ENCODE measurements at regions not wholly inside any gene's neighbourhood (a gene's known extent, or its start where the extent isn't known, plus 50 kb on each side); places are given as distances from the start of the nearest gene placed in this dataset.

GRCh38 chr3:194007592-194008337 is 128.2 kb upstream of the HES1 start:
- H3K9ac ChIP-seq (ENCODE audit: low read depth in 1 of 3, low read length in 3 of 3): no peak overlapping the region
- H3K27ac ChIP-seq (ENCODE audit: low read depth, low read length): no peak overlapping the region
- no peaks in the 10 kb centered on the region for H3K27me3 ChIP-seq (ENCODE audit: control insufficient read depth in 3 of 3, insufficient read depth in 3 of 3, low read length in 3 of 3)
- H3K36me3 ChIP-seq (ENCODE audit: control insufficient read depth in 3 of 3, insufficient read depth in 3 of 3, low read length in 3 of 3): no peaks in the 10 kb centered on the region
- no peak overlapping the region for H3K4me3 ChIP-seq (ENCODE audit: low read length in 3 of 3)
- peaks cover 20 to 27% (median 23%) of the 10 kb centered on the region in 3 donors for H3K4me1 ChIP-seq (ENCODE audit: control insufficient read depth in 3 of 3, insufficient read depth in 3 of 3, low read length in 3 of 3)
- no peaks in the 10 kb centered on the region for H3K9me3 ChIP-seq (ENCODE audit: control insufficient read depth in 3 of 3, low read length in 3 of 3)

GRCh38 chr3:194009019-194009418 is 126.9 kb upstream of the HES1 start:
- Histone ChIP-seq H3K9ac (ENCODE audit: low read depth in 1 of 3, low read length in 3 of 3) (no peak overlapping the region), H3K9me3 (ENCODE audit: control insufficient read depth in 3 of 3, low read length in 3 of 3) (no peaks in the 10 kb centered on the region), H3K4me3 (ENCODE audit: low read length in 3 of 3) (no peak overlapping the region), H3K4me1 (ENCODE audit: control insufficient read depth in 3 of 3, insufficient read depth in 3 of 3, low read length in 3 of 3) (peaks cover 11 to 17% (median 15%) of the 10 kb centered on the region in 3 donors), H3K36me3 (ENCODE audit: control insufficient read depth in 3 of 3, insufficient read depth in 3 of 3, low read length in 3 of 3) (no peaks in the 10 kb centered on the region), H3K27me3 (ENCODE audit: control insufficient read depth in 3 of 3, insufficient read depth in 3 of 3, low read length in 3 of 3) (no peaks in the 10 kb centered on the region), H3K27ac (ENCODE audit: low read depth, low read length) (no peak overlapping the region)

DNA sequence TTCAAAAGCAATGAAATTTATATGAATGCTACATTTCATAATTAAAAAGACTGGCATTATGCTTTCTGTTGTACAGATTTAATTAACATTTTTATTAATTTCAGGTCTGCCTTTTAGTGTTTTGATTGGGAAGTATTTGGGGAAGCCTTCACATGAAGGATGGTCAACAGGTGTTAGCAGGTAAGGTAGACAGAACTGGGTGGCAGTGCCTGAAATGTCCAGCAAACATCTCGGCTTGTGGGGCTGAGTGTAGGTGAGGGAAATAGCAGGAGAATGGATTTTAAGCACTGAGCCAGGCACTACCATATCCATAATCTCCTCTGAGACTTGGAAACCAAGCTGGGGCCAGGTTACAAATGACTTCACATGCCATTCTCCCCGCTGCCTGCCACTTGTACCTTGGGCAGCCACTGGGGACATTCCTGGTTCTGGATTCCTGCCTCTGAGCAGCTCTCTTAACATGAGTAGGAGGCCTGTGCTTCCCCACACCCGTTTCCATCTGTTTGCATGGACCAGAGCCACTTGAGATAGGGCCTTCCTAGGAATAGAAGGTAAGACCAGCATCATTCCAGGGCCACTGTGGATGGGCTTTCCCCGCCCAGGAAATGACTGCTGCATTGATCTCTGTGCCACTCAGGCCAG is 125.9 kb upstream of the HES1 start:
- no peaks in the 10 kb centered on the region for H3K36me3 ChIP-seq (ENCODE audit: control insufficient read depth in 3 of 3, insufficient read depth in 3 of 3, low read length in 3 of 3)
- no peaks in the 10 kb centered on the region for H3K27me3 ChIP-seq (ENCODE audit: control insufficient read depth in 3 of 3, insufficient read depth in 3 of 3, low read length in 3 of 3)
- no peak overlapping the region for H3K9ac ChIP-seq (ENCODE audit: low read depth in 1 of 3, low read length in 3 of 3)
- H3K4me3 ChIP-seq (ENCODE audit: low read length in 3 of 3): no peak overlapping the region
- H3K27ac ChIP-seq (ENCODE audit: low read depth, low read length): no peak overlapping the region
- H3K9me3 ChIP-seq (ENCODE audit: control insufficient read depth in 3 of 3, low read length in 3 of 3): no peaks in the 10 kb centered on the region
- peaks cover 4 to 12% (median 7%) of the 10 kb centered on the region in 3 donors for H3K4me1 ChIP-seq (ENCODE audit: control insufficient read depth in 3 of 3, insufficient read depth in 3 of 3, low read length in 3 of 3)

GRCh38 chr3:194011807-194012206 is 124.1 kb upstream of the HES1 start:
- no peak overlapping the region for H3K27ac ChIP-seq (ENCODE audit: low read depth, low read length)
- no peak overlapping the region for H3K4me3 ChIP-seq (ENCODE audit: low read length in 3 of 3)
- H3K27me3 ChIP-seq (ENCODE audit: control insufficient read depth in 3 of 3, insufficient read depth in 3 of 3, low read length in 3 of 3): no peaks in the 10 kb centered on the region
- H3K4me1 ChIP-seq (ENCODE audit: control insufficient read depth in 3 of 3, insufficient read depth in 3 of 3, low read length in 3 of 3): peaks cover 4 to 12% (median 7%) of the 10 kb centered on the region in 3 donors
- no peaks in the 10 kb centered on the region for H3K9me3 ChIP-seq (ENCODE audit: control insufficient read depth in 3 of 3, low read length in 3 of 3)
- H3K36me3 ChIP-seq (ENCODE audit: control insufficient read depth in 3 of 3, insufficient read depth in 3 of 3, low read length in 3 of 3): no peaks in the 10 kb centered on the region
- no peak overlapping the region for H3K9ac ChIP-seq (ENCODE audit: low read depth in 1 of 3, low read length in 3 of 3)

GRCh38 chr3:194013928-194014327 is 122.0 kb upstream of the HES1 start:
- no peak overlapping the region for H3K9ac ChIP-seq (ENCODE audit: low read depth in 1 of 3, low read length in 3 of 3)
- H3K4me1 ChIP-seq (ENCODE audit: control insufficient read depth in 3 of 3, insufficient read depth in 3 of 3, low read length in 3 of 3): peaks cover 4 to 12% (median 7%) of the 10 kb centered on the region in 3 donors
- no peaks in the 10 kb centered on the region for H3K36me3 ChIP-seq (ENCODE audit: control insufficient read depth in 3 of 3, insufficient read depth in 3 of 3, low read length in 3 of 3)
- no peaks in the 10 kb centered on the region for H3K27me3 ChIP-seq (ENCODE audit: control insufficient read depth in 3 of 3, insufficient read depth in 3 of 3, low read length in 3 of 3)
- no peaks in the 10 kb centered on the region for H3K9me3 ChIP-seq (ENCODE audit: control insufficient read depth in 3 of 3, low read length in 3 of 3)
- H3K27ac ChIP-seq (ENCODE audit: low read depth, low read length): no peak overlapping the region
- no peak overlapping the region for H3K4me3 ChIP-seq (ENCODE audit: low read length in 3 of 3)

GRCh38 chr3:194014756-194015155 is 121.2 kb upstream of the HES1 start:
- Histone ChIP-seq H3K4me1 (ENCODE audit: control insufficient read depth in 3 of 3, insufficient read depth in 3 of 3, low read length in 3 of 3) (peaks cover 4 to 9% (median 7%) of the 10 kb centered on the region in 3 donors), H3K4me3 (ENCODE audit: low read length in 3 of 3) (no peak overlapping the region), H3K9me3 (ENCODE audit: control insufficient read depth in 3 of 3, low read length in 3 of 3) (no peaks in the 10 kb centered on the region), H3K27ac (ENCODE audit: low read depth, low read length) (no peak overlapping the region), H3K9ac (ENCODE audit: low read depth in 1 of 3, low read length in 3 of 3) (no peak overlapping the region), H3K27me3 (ENCODE audit: control insufficient read depth in 3 of 3, insufficient read depth in 3 of 3, low read length in 3 of 3) (no peaks in the 10 kb centered on the region), H3K36me3 (ENCODE audit: control insufficient read depth in 3 of 3, insufficient read depth in 3 of 3, low read length in 3 of 3) (no peaks in the 10 kb centered on the region)

GRCh38 chr3:194019398-194020165 is 116.4 kb upstream of the HES1 start:
- peaks cover 0 to 3% (median 0%) of the 10 kb centered on the region in 3 donors for H3K4me1 ChIP-seq (ENCODE audit: control insufficient read depth in 3 of 3, insufficient read depth in 3 of 3, low read length in 3 of 3)
- no peaks in the 10 kb centered on the region for H3K36me3 ChIP-seq (ENCODE audit: control insufficient read depth in 3 of 3, insufficient read depth in 3 of 3, low read length in 3 of 3)
- no peaks in the 10 kb centered on the region for H3K27me3 ChIP-seq (ENCODE audit: control insufficient read depth in 3 of 3, insufficient read depth in 3 of 3, low read length in 3 of 3)

DNA sequence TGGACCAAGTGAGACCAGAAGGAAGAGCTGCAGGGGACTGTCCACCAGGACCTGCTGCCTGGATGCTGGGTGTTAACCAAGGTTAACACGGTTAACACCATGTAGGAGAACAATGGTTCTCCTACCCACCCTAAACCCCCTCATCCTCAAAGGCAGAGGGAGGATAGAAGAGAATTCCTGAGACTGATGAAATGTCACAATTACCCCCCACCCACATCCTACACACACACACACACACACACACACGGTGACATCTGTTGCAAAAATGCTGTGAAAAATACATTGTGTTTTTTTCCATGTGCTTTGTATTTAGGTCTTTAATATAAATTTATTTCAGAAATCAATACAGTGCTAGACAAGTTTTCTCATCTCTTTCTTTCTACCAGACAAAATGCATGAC is 113.9 kb upstream of the HES1 start:
- Histone ChIP-seq H3K9ac (ENCODE audit: low read depth in 1 of 3, low read length in 3 of 3) (no peak overlapping the region), H3K4me1 (ENCODE audit: control insufficient read depth in 3 of 3, insufficient read depth in 3 of 3, low read length in 3 of 3) (no peaks in the 10 kb centered on the region), H3K27me3 (ENCODE audit: control insufficient read depth in 3 of 3, insufficient read depth in 3 of 3, low read length in 3 of 3) (peaks cover 0 to 2% (median 0%) of the 10 kb centered on the region in 3 donors), H3K27ac (ENCODE audit: low read depth, low read length) (no peak overlapping the region), H3K4me3 (ENCODE audit: low read length in 3 of 3) (no peak overlapping the region), H3K9me3 (ENCODE audit: control insufficient read depth in 3 of 3, low read length in 3 of 3) (no peaks in the 10 kb centered on the region), H3K36me3 (ENCODE audit: control insufficient read depth in 3 of 3, insufficient read depth in 3 of 3, low read length in 3 of 3) (no peaks in the 10 kb centered on the region)

More at GRCh38 chr3:194019398-194020165, 116.4 kb upstream of the HES1 start:
- Histone ChIP-seq H3K4me3 (ENCODE audit: low read length in 3 of 3) (no peak overlapping the region), H3K27ac (ENCODE audit: low read depth, low read length) (no peak overlapping the region), H3K9me3 (ENCODE audit: control insufficient read depth in 3 of 3, low read length in 3 of 3) (no peaks in the 10 kb centered on the region), H3K9ac (ENCODE audit: low read depth in 1 of 3, low read length in 3 of 3) (no peak overlapping the region)

DNA sequence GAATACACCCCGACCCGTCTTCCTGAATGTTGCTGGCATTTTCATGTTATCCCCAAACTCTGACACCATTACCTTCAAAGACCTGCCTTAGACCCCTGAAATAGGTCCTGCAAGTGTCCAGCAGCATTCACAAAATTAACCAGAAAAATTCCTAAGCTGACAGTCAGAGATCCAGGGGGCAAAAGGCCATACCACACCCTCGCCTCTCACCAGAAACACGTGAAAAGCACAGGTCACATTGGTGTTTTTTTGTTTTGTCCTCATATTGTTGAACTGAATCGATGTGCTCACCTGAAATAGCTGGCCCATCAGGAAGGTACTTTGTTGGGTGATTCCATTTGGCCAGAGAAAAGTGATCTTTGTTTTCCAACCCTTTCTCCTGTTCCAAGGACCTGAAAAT is 113.1 kb upstream of the HES1 start:
- H3K9me3 ChIP-seq (ENCODE audit: control insufficient read depth in 3 of 3, low read length in 3 of 3): no peaks in the 10 kb centered on the region
- no peak overlapping the region for H3K9ac ChIP-seq (ENCODE audit: low read depth in 1 of 3, low read length in 3 of 3)
- H3K36me3 ChIP-seq (ENCODE audit: control insufficient read depth in 3 of 3, insufficient read depth in 3 of 3, low read length in 3 of 3): no peaks in the 10 kb centered on the region
- peaks cover 0 to 4% (median 2%) of the 10 kb centered on the region in 3 donors for H3K27me3 ChIP-seq (ENCODE audit: control insufficient read depth in 3 of 3, insufficient read depth in 3 of 3, low read length in 3 of 3)
- no peak overlapping the region for H3K27ac ChIP-seq (ENCODE audit: low read depth, low read length)
- H3K4me1 ChIP-seq (ENCODE audit: control insufficient read depth in 3 of 3, insufficient read depth in 3 of 3, low read length in 3 of 3): peaks cover 0 to 5% (median 0%) of the 10 kb centered on the region in 3 donors
- no peak overlapping the region for H3K4me3 ChIP-seq (ENCODE audit: low read length in 3 of 3)
